HG02571 (cell line): ENCODE measurements at regions not wholly inside any gene's neighbourhood (a gene's known extent, or its start where the extent isn't known, plus 50 kb on each side); places are given as distances from the start of the nearest gene placed in this dataset.
"Not testable (repeated sequence)": the region's sequence is repeated elsewhere in the genome, so short reads cannot be mapped to it uniquely, and the experiment has no call there.

Experiments used
- ATAC-seq: cut with Tn5 transposase; IDR thresholded peaks from one replicate; pipeline ENCODE4 v1.9.1; 2021; ENCODE audit warnings: mild to moderate bottlenecking, moderate library complexity; ENCODE audit not compliant: unreplicated experiment

- no peak for ATAC-seq
Measured at GRCh38 chr12:83960767-83961166, 951.8 kb downstream of the SLC6A15 start.

DNA sequence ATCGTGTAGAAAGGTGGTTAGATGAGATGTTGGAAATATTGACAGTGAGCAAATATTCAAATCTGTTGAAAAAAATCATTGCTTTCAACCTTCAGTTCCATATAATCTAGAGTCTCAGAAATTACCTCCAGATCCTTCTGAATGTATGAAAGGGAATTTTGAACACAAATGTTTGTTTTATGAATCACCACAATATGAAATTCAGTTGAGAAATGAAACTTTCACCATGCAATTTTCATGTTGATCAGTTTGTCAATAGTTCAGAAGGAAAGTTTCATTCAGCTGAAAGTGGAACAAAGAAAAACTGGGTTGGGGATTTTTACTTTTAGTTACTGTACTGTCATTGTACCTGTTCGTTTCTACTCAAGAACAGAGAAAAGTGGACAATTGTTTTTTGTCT, 953.6 kb downstream of the SLC6A15 start:
- no peak for ATAC-seq

DNA sequence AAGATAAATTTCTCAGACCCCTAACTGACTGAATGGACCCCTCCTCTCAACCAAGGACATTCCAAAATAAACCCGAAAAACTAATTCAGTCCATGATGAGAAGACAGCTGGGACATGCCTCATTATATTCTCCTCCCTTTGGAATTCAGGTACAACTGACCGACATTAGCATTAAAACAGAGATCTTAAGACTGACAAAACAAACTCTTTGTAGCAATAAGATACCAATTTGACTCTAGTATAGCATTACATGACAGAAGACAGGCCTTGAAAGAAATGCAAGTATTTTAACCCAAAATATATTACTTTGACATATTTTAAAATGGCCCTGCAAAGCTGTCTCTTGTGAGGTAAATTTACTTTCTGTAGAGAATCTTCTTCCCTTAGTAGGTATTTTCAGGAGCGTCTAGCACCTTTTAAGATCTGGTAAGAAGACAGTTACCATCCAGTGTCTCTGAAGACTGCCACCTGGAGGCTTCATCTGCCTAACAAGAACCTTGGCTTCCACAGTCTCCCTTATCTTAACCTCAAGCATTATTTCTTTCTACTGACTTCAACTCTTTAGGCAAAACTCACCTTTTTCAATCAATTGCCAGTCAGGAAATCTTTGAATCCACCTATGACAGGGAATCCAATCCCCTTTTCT, 957.5 kb downstream of the SLC6A15 start:
- ATAC-seq, result no peak

GRCh38 chr12:83954071-83954789, 958.4 kb downstream of the SLC6A15 start:
- ATAC-seq, result no peak

DNA sequence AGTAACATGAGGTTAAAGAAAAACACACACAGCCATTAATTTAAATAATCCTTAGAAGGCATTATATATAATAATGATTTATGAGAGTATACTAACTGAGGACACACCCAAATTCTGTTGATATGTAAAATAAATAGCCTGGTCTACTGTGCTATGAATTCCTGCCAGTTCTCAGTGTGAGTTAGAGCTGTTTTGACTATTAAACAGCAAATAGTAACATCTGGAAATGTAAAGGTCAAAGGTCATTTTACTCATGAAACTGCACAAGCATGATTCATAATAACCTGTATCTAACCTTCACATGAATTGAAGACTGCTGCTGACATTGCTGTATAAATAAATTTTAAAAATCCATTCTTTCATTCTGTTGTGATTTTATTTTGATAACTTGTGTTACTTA, 966.7 kb downstream of the SLC6A15 start:
- no peak for ATAC-seq

- ATAC-seq, result no peak
Measured at GRCh38 chr12:83939718-83940117, 972.9 kb downstream of the SLC6A15 start.

DNA sequence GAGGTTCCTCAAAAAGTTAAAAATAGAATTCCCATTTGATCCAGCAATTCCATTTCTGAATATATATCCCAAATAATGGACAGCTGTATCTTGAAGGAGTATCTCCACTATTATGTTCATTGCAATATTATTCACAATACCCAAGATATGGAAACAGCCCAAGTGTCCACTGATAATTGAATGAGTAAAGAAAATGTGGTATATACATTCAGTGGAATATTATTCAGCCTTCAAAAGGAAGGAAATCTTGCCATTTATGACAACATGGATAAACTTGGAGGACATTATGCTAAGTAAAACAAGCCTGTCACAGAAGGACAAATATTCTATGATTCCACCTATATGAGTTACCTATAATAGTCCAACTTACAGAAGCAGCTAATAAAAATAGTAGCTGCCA, 979.0 kb downstream of the SLC6A15 start:
- ATAC-seq, result no peak

GRCh38 chr12:83932011-83932410, 980.6 kb downstream of the SLC6A15 start:
- ATAC-seq, result no peak

GRCh38 chr12:83931451-83931850, 981.1 kb downstream of the SLC6A15 start:
- ATAC-seq, result no peak

- not testable (repeated sequence) for ATAC-seq
Measured at GRCh38 chr12:83929792-83930191, 982.8 kb downstream of the SLC6A15 start.

DNA sequence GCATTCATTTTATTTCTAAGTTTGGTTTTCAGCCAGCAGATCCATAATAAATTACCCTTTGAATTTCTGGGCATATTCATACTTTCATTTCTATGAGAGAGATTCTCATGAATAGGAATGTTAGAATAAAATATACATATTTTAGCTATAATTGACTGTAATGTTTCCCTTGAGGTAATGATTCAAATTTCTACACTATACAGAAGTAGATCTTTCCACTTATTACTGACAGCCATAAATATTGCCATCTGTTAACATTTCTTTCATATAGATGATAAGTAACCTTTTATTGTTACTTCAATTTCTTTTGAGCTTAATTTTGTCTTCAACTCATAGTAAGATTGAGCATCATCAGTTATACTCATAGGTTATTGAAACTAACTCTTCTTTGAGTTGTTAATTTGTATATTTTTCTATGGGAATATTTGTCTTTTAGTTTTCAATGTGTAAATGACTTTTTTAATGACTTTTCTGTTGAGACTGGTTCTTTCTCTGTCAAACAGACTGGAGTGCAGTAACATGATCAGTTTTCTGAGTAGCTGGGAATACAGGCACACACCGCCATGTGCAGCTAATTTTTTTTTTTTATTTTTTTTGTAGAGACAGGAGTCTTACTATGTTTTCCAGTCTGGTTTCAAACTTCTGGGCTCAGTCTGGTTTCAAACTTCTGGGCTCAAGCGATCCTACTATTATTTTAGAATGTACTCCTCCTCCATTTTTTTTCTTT, 991.6 kb downstream of the SLC6A15 start:
- no peak for ATAC-seq

DNA sequence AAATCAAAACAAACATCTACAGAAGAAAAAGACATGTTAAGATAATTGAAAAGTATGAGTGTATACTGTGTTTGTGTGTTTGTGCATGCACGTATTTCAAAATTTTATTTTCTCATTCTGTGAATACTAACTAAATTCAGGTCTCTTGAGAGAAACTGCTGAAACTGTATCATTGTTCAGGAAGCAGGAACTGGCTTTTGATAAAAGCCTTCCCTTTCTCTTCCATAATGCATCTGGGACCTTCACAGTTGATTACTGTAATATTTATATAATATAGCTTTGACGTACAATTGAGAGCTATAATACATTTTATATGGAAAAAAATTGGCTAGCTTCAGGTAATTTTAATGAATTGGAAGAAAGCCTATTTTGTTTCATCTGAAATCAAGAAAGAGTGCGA, 993.5 kb downstream of the SLC6A15 start:
- ATAC-seq, result no peak

DNA sequence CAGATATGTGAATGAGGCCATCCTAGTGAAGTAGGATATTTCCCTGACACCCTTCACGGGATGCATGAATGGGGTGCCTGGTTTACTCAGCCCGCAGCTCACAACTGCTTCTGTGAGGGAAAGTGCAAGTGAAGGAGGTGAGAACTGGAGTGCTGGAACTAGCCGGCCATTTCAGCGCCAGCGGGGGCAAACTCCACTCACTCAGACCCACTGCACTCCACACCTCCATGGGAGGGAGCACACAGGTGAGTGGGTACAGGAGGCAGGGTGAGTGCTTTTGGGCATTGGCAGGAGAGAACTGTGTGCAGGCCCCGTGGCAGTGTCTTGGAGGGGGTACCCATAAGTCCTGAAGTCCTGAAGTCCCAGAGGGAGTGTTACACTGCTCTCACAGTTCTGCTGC, 1008.4 kb downstream of the SLC6A15 start:
- no peak for ATAC-seq

- no peak for ATAC-seq
Measured at GRCh38 chr12:83896416-83896815, 1016.2 kb downstream of the SLC6A15 start.

DNA sequence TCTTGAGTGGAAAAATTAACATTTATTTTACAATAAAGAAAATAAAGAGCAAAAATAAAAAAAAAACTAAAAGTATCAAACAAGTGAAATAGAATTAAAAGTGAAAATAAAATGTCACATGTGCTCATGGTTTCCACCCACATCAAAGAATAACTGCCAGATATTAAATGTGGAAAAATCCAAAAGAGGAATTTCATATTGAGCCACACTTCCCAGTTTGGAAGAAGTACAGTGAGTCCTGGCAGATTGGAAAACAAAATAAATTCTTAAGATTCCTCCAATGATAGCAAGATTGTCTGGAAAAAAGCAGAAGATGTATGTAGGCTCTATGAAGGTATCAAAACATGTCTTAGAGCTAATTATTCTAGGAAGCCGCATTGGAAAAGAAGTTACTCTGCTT, 1019.5 kb downstream of the SLC6A15 start:
- no peak for ATAC-seq

- no peak for ATAC-seq
Measured at GRCh38 chr12:83889745-83890144, 1022.9 kb downstream of the SLC6A15 start.

GRCh38 chr12:83886479-83886878, 1026.1 kb downstream of the SLC6A15 start:
- ATAC-seq, result no peak

- not testable (repeated sequence) for ATAC-seq
Measured at GRCh38 chr12:83870921-83871599, 1041.5 kb downstream of the SLC6A15 start.

DNA sequence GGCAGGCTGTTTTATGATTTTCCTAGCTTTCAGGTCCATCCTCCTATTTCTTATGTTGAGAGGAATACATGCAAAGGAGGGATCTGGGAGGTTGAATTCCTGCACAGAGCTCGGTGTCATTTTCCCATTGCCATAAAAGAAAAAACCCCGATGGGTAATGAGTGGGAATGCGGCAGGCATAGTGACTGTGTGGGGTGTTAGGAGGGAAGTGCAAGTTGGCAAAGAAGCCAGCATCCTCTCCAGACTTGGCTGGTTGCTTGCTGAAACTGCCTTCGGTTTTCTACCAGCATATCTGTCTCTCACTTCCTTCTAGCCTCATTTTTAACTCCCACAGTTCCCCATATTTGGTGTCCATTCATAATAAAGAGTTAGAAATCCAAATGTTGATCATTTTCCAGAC, 1046.1 kb downstream of the SLC6A15 start:
- no peak for ATAC-seq

- no peak for ATAC-seq
Measured at GRCh38 chr12:83865431-83865830, 1047.2 kb downstream of the SLC6A15 start.

GRCh38 chr12:83864054-83864453, 1048.5 kb downstream of the SLC6A15 start:
- ATAC-seq, result no peak
